Superior temporal gyrus (tissue), 1 donor: ENCODE measurements at regions not wholly inside any gene's neighbourhood (a gene's known extent, or its start where the extent isn't known, plus 50 kb on each side); places are given as distances from the start of the nearest gene placed in this dataset.
"Not testable (repeated sequence)": the region's sequence is repeated elsewhere in the genome, so short reads cannot be mapped to it uniquely, and the experiment has no call there.

Experiments
- DNase-seq: peaks from one replicate; pipeline ENCODE4 v3.0.0-alpha.2; 2016; ENCODE audit errors: extremely low spot score

DNA sequence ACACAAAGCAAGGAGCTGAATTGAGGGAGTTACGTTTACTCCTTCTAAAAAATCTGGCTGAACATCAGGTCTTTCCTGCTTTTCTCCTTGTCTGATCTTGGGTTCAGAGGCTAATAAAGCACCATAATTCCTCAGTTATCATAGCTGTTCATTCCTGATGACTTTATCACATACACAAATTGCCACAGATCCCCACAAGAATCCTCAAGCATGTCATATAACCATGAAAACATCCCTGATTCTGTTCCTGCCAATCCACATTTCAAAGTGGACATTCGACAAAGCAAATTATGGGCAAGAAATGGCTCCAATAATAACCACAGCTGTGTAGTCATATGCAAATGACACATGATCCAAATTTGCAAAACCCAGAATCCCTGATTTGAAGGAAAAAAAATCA, 321.3 kb downstream of the MEX3B start:
- DNase-seq, result peak; percentile 9

DNA sequence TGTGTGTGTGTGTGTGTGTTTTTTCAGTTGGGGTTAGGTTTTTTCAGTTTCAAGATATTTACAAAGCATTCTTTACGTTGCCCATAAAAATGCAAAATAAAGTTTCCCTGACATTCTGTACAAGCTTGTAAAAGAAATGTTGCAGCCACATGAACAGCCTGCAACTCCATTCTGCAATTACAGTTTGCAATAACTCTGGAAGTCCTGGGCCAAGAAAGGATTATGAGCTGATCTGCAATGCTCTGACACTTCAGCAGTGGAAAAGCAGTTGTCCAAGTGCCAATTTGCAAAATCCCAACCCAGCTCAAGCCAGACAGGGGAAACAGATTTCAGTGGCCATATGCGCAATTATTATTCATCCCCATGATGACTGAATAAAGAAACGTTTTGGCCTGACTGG, 322.1 kb downstream of the MEX3B start:
- no peak for DNase-seq

DNA sequence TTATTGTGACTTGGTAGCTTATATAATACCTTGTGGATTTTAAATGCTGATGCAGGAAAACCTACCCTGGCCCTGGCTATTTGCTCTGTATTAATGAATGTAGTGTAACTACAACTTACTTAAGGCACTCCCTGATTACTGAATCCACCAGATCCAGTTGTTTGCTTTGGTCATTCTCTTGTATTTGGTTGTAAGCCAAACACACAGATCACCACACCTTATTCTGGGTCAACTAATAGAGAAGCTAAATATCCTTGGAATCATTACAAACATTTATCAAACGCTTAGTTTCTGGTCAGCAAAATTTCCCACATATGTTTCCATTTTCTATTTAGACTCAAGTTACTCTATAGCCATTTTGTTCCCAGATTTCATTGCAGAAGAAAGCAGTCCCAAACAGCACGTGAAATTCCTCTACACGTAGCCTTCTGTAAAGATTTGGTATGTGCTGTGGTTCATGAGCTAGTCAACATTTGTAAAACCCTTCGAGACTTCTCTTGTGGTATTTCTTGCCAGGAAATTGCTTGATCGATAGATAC, 322.6 kb downstream of the MEX3B start:
- DNase-seq, result no peak

DNA sequence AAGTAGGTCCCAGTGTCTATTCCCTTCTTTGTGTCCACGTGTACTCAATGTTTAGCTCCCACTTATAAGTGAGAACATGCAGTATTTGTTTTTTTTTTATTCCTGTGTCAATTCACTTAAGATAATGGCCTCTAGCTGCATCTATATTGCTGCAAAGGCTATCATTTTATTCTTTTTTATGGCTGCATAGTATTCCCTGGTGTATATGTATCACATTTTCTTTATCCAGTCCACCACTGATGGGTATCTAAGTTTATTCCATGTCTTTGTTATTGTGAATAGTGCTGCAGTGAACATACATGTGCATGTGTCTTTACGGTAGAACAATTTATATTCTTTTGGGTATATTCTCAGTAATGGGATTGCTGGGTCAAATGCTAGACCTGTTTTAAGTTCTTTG, 329.4 kb downstream of the MEX3B start:
- DNase-seq, result not testable (repeated sequence)

GRCh38 chr15:81710328-81710727, 335.5 kb downstream of the MEX3B start:
- no peak for DNase-seq

DNA sequence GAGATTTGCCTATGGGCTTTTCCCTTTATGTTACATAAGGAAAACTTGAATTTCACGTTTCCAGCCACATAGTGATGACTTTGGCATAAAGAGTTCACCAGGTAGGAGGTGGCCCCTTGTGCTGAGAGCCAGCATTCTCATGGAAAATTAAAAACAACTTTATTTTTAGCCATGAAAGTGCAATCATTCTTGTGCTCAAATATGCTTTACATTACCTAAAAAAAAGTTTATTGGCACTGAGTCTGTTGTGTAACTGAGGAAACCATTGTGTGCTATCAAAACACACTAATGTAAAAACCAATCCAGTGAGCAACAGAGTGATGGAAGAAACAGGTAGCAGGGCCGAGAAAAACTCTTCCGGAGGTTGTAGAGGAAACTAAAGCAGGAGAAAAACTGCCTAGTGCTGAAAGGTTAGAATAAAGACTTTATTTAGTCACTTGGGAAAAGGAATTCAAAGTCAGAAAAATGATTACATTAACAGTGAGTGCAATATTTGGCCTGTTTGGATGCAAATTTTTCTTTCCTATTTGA, 332.9 kb upstream of the TMC3 start:
- not testable (repeated sequence) for DNase-seq

- not testable (repeated sequence) for DNase-seq
Measured at GRCh38 chr15:81705727-81706126, 331.7 kb upstream of the TMC3 start.

GRCh38 chr15:81686021-81686420, 312.0 kb upstream of the TMC3 start:
- no peak for DNase-seq

DNA sequence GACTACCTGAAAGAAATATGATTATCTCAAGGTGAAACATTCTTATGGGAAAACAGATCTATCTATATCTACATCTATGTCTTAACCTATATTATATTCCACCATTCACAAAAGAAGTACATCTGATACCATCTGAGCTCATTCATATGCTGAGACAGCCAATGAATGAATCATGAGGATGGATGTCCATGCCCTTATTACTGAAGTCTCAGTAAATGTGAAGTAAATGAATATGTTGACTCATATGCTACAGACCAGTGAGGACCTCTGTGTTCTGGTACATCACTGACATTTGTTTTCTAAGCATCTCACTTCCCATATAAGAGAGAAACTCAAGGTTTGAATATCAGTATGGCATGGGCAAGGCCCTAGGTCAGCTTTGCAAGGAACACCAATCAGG, 311.2 kb upstream of the TMC3 start:
- DNase-seq, result no peak

DNA sequence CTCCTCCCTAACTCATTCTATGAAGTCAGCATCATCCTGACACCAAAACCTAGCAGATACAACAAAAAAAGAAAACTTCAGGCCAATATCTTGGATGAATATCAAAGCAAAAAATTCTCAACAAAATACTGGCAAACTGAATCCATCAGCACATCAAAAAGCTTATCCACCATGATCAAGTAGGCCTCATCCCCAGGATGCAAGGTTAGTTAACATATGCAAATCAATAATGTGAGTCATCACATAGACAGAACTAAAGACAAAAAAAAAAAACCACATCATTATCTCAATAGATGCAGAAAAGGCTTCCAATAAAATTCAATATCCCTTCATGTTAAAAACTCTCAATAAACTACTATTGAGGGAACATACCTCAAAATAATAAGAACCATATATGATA, 306.8 kb upstream of the TMC3 start:
- no peak for DNase-seq

DNA sequence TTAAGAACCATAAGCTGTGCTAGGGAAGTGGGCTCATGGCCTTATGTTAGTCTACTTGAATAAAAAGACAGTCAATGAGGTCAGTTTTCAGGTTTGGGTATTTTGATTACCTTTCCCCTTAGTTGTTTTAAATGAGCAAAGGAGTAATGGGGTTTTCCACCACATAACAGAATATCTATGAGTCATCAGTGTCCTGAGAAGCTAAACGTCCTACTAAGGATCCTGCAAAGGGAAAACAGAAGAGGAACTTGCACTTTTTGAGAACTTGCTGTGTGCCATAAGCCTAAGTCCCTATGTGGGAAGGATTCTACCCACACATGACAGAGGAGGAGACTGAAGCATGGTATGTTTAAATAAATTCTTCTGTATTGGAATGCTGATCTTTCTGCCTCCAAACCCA, 292.8 kb upstream of the TMC3 start:
- DNase-seq, result no peak

DNA sequence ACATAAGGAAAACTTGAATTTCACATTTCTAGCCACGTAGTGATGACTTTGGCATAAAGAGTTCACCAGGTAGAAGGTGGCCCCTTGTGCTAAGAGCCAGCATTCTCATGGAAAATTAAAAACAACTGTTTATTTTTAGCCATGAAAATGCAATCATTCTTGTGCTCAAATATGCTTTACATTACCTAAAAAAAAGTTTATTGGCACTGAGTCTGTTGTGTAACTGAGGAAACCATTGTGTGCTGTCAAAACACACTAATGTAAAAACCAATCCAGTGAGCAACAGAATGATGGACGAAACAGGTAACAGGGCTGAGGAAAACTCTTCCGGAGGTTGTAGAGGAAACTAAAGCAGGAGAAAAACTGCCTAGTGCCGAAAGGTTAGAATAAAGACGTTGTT, 287.0 kb upstream of the TMC3 start:
- no peak for DNase-seq

DNA sequence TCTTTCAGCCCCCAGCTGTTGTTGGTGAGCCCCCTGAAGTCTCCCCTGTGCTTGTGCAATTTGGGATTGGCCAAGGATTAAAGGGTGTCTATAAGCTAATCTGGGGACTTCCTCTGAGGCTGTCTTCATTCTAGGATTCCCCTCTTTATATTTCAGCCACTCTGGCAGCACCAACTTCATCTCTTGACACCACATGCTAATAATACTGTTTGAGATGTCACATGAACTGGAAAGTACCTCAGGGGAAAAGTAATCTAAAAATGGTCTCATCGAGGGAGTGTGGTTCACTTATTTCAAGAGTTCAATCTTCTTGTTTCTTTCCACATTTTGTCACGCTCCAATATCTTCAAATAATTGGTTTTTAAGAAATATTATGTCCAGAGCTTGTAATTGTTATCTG, 279.2 kb upstream of the TMC3 start:
- no peak for DNase-seq

- no peak for DNase-seq
Measured at GRCh38 chr15:81645470-81645869, 271.5 kb upstream of the TMC3 start.

- no peak for DNase-seq
Measured at GRCh38 chr15:81643771-81644170, 269.8 kb upstream of the TMC3 start.

GRCh38 chr15:81642451-81642990, 268.5 kb upstream of the TMC3 start:
- no peak for DNase-seq

GRCh38 chr15:81636064-81636463, 262.1 kb upstream of the TMC3 start:
- DNase-seq, result not testable (repeated sequence)

DNA sequence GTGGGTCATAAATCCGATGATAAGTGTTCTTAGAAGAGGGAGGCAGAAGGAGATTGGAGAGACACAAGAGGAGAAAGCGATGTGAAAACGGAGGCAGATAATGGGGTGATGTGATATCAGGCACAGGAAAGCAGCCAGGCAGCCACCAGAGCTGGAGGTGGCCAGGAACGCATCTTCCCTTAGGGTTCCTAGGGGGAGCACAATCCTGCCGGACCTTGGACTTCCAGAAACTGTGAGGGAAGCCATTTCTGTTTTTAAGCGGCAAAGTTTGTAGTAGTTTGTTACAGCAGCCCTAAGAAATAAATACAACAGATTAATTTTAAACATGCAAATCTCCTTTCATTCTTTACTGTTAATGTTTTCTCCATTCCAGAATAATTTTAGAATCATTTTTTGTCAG, 259.9 kb upstream of the TMC3 start:
- no peak for DNase-seq

DNA sequence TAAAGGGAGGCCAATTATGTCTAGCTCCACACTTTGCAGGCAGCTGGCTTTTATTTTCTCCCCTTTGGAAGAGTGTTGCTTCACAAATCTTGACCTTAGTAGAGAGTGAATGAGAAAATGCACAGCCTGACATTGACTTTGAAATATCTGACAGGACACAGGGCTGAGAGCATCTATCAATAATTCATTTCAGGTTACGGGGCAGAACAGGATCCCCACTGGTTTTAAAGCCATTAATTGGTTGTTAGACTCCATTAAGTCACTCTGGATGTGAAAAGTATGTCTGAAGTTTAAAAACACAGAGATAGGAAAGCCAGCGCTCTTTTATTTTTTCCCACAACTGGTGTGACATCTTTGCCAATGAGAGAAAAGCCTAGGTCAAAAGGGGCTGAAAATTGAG, 251.9 kb upstream of the TMC3 start:
- no peak for DNase-seq

DNA sequence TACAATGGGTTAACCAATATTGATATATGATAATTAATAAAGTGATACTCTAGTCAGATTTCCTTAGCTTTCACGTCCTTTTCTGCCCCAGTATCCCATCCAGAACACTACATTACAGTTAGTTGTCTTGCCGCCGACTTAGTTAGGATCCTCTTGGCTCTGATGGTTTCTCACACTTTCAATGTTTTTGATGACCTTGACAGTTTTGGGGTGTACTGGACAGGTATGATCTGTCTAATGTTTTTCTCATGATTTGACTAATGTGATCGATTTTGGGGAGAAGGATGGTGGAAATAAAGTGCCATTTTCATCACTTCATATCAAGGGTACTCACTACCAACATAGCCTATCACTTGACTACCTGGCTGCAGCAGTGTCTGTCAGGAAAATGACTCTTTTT, 245.0 kb upstream of the TMC3 start:
- DNase-seq, result no peak

- DNase-seq, result no peak
Measured at GRCh38 chr15:81612631-81613030, 238.6 kb upstream of the TMC3 start.

DNA sequence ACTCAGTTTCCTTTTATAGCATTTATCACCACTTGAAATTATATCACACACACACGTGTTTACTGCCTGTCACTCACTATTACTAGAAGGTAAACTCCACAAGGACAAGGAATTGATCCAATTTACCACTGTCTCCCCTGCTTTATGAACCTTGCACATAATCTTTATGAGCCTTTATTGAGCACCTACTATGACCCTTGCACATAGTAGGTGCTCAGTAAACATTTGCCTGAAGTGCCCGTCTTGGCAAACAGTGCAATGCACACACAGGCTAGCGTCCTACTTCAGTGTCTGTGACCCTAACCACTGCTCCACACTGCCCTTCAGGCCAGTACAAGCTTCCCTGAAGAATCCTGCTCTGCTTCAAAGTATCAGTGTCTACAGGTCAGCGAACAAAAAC, 237.7 kb upstream of the TMC3 start:
- no peak for DNase-seq

DNA sequence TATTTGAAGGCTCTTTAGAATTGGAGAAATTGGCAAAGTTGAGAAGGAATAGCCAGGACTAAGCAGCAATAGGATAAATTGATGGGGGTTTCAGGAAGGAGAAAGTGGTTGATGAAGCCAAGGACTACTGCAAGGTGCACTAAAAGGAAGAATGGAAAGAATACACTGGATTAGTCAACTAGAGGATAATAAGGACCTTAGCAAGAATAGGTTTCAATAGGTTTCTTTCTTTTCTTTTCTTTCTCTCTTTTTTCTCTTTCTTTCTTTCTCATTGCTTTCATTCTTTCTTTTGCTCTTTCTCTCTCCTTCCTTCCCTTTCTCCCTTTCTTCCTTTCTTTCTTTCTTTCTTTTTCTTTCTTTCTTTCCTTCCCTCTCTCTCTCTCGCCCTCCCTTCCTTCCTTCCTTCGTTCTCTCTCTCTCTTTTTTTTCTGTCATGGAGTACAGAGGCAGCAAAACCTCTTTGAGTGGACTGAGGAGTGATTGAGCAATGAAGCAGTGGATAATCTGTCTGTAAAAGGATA, 234.4 kb upstream of the TMC3 start:
- no peak for DNase-seq

- DNase-seq, result no peak
Measured at GRCh38 chr15:81604713-81605112, 230.7 kb upstream of the TMC3 start.
